ENCODE measurements at regions not wholly inside any gene's neighbourhood (a gene's known extent, or its start where the extent isn't known, plus 50 kb on each side); places are given as distances from the start of the nearest gene placed in this dataset.
"Not testable (repeated sequence)": the region's sequence is repeated elsewhere in the genome, so short reads cannot be mapped to it uniquely, and the experiment has no call there.

GRCh38 chr6:16989976-16990375 lies 111.9 kb upstream of the STMND1 start:
- ATAC-seq (ENCODE audit: low FRiP score); H3K36me3 ChIP-seq (ENCODE audit: control insufficient read depth in 1 of 2, insufficient read depth in 2 of 2, low read length in 1 of 2); H3K9me3 ChIP-seq (ENCODE audit: control insufficient read depth, low read length); H3K4me1 ChIP-seq (ENCODE audit: control insufficient read depth in 1 of 2, insufficient read depth in 2 of 2, low read length in 2 of 2); H3K27ac ChIP-seq (ENCODE audit: low read depth in 1 of 2, low read length in 2 of 2); DNase-seq; H3K4me3 ChIP-seq (ENCODE audit: low read length in 2 of 2); intact Hi-C loops (cut with DNase I); H3K27me3 ChIP-seq (ENCODE audit: control insufficient read depth in 1 of 2, insufficient read depth in 2 of 2, low read length in 1 of 2): not testable (repeated sequence)
- WGBS, 2 donors: 83 to 94% methylated on average over 3 of the region's 3 CpGs

GRCh38 chr6:16989382-16989781 lies 112.5 kb upstream of the STMND1 start:
- Histone ChIP-seq H3K27me3 (ENCODE audit: control insufficient read depth in 1 of 2, insufficient read depth in 2 of 2, low read length in 1 of 2) (no peaks in the 10 kb centered on the region), H3K36me3 (ENCODE audit: control insufficient read depth in 1 of 2, insufficient read depth in 2 of 2, low read length in 1 of 2) (no peaks in the 10 kb centered on the region), H3K4me1 (ENCODE audit: control insufficient read depth in 1 of 2, insufficient read depth in 2 of 2, low read length in 2 of 2) (no peaks in the 10 kb centered on the region), H3K27ac (ENCODE audit: low read depth in 1 of 2, low read length in 2 of 2) (no peak overlapping the region), H3K9me3 (ENCODE audit: control insufficient read depth, low read length) (peaks cover 2% of the 10 kb centered on the region), H3K4me3 (ENCODE audit: low read length in 2 of 2) (no peak overlapping the region)
- ATAC-seq (ENCODE audit: low FRiP score) (no peak), DNase-seq (no peak)
- intact Hi-C loops (cut with DNase I): no loop called here
- 56 to 92% methylated on average over 2 of the region's 2 CpGs for WGBS, 2 donors

- Histone ChIP-seq H3K9me3 (ENCODE audit: control insufficient read depth, low read length) (peaks cover 2% of the 10 kb centered on the region), H3K4me3 (ENCODE audit: low read length in 2 of 2) (no peak overlapping the region), H3K36me3 (ENCODE audit: control insufficient read depth in 1 of 2, insufficient read depth in 2 of 2, low read length in 1 of 2) (no peaks in the 10 kb centered on the region), H3K27ac (ENCODE audit: low read depth in 1 of 2, low read length in 2 of 2) (no peak overlapping the region), H3K4me1 (ENCODE audit: control insufficient read depth in 1 of 2, insufficient read depth in 2 of 2, low read length in 2 of 2) (no peaks in the 10 kb centered on the region), H3K27me3 (ENCODE audit: control insufficient read depth in 1 of 2, insufficient read depth in 2 of 2, low read length in 1 of 2) (no peaks in the 10 kb centered on the region)
- DNase-seq (no peak), ATAC-seq (ENCODE audit: low FRiP score) (no peak)
- intact Hi-C loops (cut with DNase I): no loop called here
- WGBS, 2 donors: 83 to 93% methylated on average over 1 of the region's 1 CpG
Measured at GRCh38 chr6:16987996-16988395, 113.9 kb upstream of the STMND1 start.

GRCh38 chr6:16985513-16986284 lies 116.2 kb upstream of the STMND1 start:
- Histone ChIP-seq H3K36me3 (ENCODE audit: control insufficient read depth in 1 of 2, insufficient read depth in 2 of 2, low read length in 1 of 2) (no peaks in the 10 kb centered on the region), H3K4me1 (ENCODE audit: control insufficient read depth in 1 of 2, insufficient read depth in 2 of 2, low read length in 2 of 2) (no peaks in the 10 kb centered on the region), H3K27ac (ENCODE audit: low read depth in 1 of 2, low read length in 2 of 2) (no peak overlapping the region), H3K27me3 (ENCODE audit: control insufficient read depth in 1 of 2, insufficient read depth in 2 of 2, low read length in 1 of 2) (no peaks in the 10 kb centered on the region), H3K4me3 (ENCODE audit: low read length in 2 of 2) (no peak overlapping the region), H3K9me3 (ENCODE audit: control insufficient read depth, low read length) (peaks cover 2% of the 10 kb centered on the region)
- DNase-seq (no peak), ATAC-seq (ENCODE audit: low FRiP score) (peak; percentile 36)
- WGBS, 2 donors: 62 to 66% methylated on average over 10 of the region's 10 CpGs
- intact Hi-C loops (cut with DNase I): no loop called here

- intact Hi-C loops (cut with DNase I): no loop called here
- Histone ChIP-seq H3K4me3 (ENCODE audit: low read length in 2 of 2) (no peak overlapping the region), H3K4me1 (ENCODE audit: control insufficient read depth in 1 of 2, insufficient read depth in 2 of 2, low read length in 2 of 2) (no peaks in the 10 kb centered on the region), H3K27me3 (ENCODE audit: control insufficient read depth in 1 of 2, insufficient read depth in 2 of 2, low read length in 1 of 2) (peaks cover 0 to 4% of the 10 kb centered on the region in 2 donors), H3K9me3 (ENCODE audit: control insufficient read depth, low read length) (no peaks in the 10 kb centered on the region), H3K36me3 (ENCODE audit: control insufficient read depth in 1 of 2, insufficient read depth in 2 of 2, low read length in 1 of 2) (no peaks in the 10 kb centered on the region), H3K27ac (ENCODE audit: low read depth in 1 of 2, low read length in 2 of 2) (no peak overlapping the region)
- no peak for ATAC-seq (ENCODE audit: low FRiP score)
- 30 to 32% methylated on average over 3 of the region's 3 CpGs for WGBS, 2 donors
- no peak for DNase-seq
Measured at GRCh38 chr6:16982807-16983206, 119.0 kb upstream of the STMND1 start.

GRCh38 chr6:16979677-16980370 lies 122.0 kb upstream of the STMND1 start:
- H3K27ac ChIP-seq (ENCODE audit: low read depth in 1 of 2, low read length in 2 of 2): no peak overlapping the region
- H3K36me3 ChIP-seq (ENCODE audit: control insufficient read depth in 1 of 2, insufficient read depth in 2 of 2, low read length in 1 of 2): no peaks in the 10 kb centered on the region
- peaks cover 0 to 4% of the 10 kb centered on the region in 2 donors for H3K27me3 ChIP-seq (ENCODE audit: control insufficient read depth in 1 of 2, insufficient read depth in 2 of 2, low read length in 1 of 2)
- 86% methylated on average over 7 of the region's 7 CpGs for WGBS, 2 donors
- H3K4me3 ChIP-seq (ENCODE audit: low read length in 2 of 2): no peak overlapping the region
- no peaks in the 10 kb centered on the region for H3K9me3 ChIP-seq (ENCODE audit: control insufficient read depth, low read length)
- ATAC-seq (ENCODE audit: low FRiP score) (no peak), DNase-seq (no peak)
- intact Hi-C loops (cut with DNase I): no loop called here
- no peaks in the 10 kb centered on the region for H3K4me1 ChIP-seq (ENCODE audit: control insufficient read depth in 1 of 2, insufficient read depth in 2 of 2, low read length in 2 of 2)

GRCh38 chr6:16978686-16979085 lies 123.2 kb upstream of the STMND1 start:
- intact Hi-C loops (cut with DNase I): no loop called here
- ATAC-seq (ENCODE audit: low FRiP score) (no peak), DNase-seq (no peak)
- H3K9me3 ChIP-seq (ENCODE audit: control insufficient read depth, low read length): no peaks in the 10 kb centered on the region
- H3K4me3 ChIP-seq (ENCODE audit: low read length in 2 of 2): no peak overlapping the region
- peaks cover 0 to 5% of the 10 kb centered on the region in 2 donors for H3K27me3 ChIP-seq (ENCODE audit: control insufficient read depth in 1 of 2, insufficient read depth in 2 of 2, low read length in 1 of 2)
- H3K36me3 ChIP-seq (ENCODE audit: control insufficient read depth in 1 of 2, insufficient read depth in 2 of 2, low read length in 1 of 2): no peaks in the 10 kb centered on the region
- H3K27ac ChIP-seq (ENCODE audit: low read depth in 1 of 2, low read length in 2 of 2): no peak overlapping the region
- H3K4me1 ChIP-seq (ENCODE audit: control insufficient read depth in 1 of 2, insufficient read depth in 2 of 2, low read length in 2 of 2): no peaks in the 10 kb centered on the region

GRCh38 chr6:16976385-16977183 lies 125.3 kb upstream of the STMND1 start:
- 89 to 91% methylated on average over 7 of the region's 7 CpGs for WGBS, 2 donors
- intact Hi-C loops (cut with DNase I): no loop called here
- H3K27me3 ChIP-seq (ENCODE audit: control insufficient read depth in 1 of 2, insufficient read depth in 2 of 2, low read length in 1 of 2): peaks cover 0 to 5% of the 10 kb centered on the region in 2 donors

More at GRCh38 chr6:16976385-16977183, 125.3 kb upstream of the STMND1 start:
- H3K9me3 ChIP-seq (ENCODE audit: control insufficient read depth, low read length): no peaks in the 10 kb centered on the region
- no peaks in the 10 kb centered on the region for H3K36me3 ChIP-seq (ENCODE audit: control insufficient read depth in 1 of 2, insufficient read depth in 2 of 2, low read length in 1 of 2)
- H3K4me3 ChIP-seq (ENCODE audit: low read length in 2 of 2): no peak overlapping the region
- H3K4me1 ChIP-seq (ENCODE audit: control insufficient read depth in 1 of 2, insufficient read depth in 2 of 2, low read length in 2 of 2): no peaks in the 10 kb centered on the region
- ATAC-seq (ENCODE audit: low FRiP score) (no peak), DNase-seq (no peak)
- H3K27ac ChIP-seq (ENCODE audit: low read depth in 1 of 2, low read length in 2 of 2): no peak overlapping the region
